DLD1 (cell line): ENCODE measurements at regions not wholly inside any gene's neighbourhood (a gene's known extent, or its start where the extent isn't known, plus 50 kb on each side); places are given as distances from the start of the nearest gene placed in this dataset.

Source experiments
- in situ Hi-C: cut with HindIII; loops from 2 replicates; pipeline ENCODE4 v1.10.0; 2017; ENCODE audit warnings: low sequenced_read_pairs

DNA sequence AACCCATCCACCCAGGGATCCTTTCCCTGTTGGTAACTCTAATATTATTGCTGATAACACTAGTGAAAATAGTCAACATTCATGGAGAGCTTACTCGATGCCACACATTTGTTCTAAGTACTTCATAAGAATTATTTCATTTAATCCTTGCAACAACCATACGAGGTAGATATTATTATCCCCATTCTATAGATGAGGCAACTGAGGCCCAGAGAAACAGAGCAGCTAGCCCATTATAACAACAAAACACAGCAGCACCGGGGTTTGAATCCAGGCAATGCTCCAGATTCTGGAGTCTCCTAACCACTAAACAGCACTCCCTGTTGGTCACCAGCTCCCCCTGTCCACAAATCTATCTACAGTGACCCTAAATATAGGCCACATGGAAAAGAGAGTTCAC, 90.4 kb upstream of the PKDCC start:
- in situ Hi-C loops, result no loop called here

DNA sequence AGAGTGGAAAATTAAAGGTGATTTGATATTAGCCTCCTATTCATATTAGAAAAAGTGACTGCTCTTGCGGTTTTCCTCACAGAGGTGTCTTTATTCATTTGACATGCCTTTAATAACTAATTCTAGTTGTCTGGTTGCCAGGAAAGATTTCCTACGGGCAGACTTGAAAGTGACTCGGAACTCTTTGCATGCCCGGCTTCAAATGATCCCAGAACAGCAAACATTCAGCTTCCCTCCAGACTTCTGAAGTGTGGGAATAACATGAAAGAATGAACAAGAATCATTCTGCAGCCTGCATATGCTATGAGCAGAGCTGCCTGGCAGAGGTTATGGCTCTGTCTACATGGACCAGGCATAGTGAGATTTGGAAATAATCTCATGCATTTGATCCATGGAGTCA, 89.6 kb upstream of the PKDCC start:
- in situ Hi-C loops, result no loop called here

DNA sequence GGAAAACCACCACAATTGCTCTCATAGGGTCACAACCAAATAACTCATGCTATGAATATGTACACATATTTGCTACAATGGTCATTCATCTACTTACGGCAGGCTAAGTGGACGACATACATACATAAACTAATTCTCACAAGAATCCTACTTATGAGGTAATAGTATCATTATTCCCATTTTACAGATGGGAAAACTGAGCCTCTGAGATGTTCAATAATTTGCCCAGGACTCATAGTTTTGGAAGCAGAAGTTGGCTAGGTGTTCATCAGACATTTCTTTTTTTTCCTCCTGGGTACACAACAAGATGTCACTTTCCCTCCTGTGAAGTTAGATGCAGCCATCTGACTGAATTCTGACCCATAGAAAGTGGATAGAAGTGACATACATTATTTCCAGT, 89.0 kb upstream of the PKDCC start:
- in situ Hi-C loops, result no loop called here

DNA sequence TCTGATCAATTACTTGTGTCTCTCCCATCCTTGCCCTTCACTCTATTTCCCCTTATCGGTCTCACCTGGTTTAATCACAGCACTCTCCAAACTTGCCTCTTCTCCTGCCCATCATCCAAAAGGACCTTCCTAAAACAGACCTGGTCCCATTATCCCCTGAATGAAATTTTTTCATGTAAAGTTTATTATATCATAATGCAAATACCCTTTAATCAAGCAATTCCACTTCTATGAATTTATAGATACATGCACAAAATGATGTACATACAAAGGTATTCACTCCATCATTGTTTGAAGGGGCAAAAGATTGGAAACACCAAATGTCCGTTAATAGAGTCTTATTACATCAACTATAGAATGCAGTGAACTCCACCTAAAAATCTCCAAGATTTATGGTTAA, 88.1 kb upstream of the PKDCC start:
- in situ Hi-C loops, result no loop called here

DNA sequence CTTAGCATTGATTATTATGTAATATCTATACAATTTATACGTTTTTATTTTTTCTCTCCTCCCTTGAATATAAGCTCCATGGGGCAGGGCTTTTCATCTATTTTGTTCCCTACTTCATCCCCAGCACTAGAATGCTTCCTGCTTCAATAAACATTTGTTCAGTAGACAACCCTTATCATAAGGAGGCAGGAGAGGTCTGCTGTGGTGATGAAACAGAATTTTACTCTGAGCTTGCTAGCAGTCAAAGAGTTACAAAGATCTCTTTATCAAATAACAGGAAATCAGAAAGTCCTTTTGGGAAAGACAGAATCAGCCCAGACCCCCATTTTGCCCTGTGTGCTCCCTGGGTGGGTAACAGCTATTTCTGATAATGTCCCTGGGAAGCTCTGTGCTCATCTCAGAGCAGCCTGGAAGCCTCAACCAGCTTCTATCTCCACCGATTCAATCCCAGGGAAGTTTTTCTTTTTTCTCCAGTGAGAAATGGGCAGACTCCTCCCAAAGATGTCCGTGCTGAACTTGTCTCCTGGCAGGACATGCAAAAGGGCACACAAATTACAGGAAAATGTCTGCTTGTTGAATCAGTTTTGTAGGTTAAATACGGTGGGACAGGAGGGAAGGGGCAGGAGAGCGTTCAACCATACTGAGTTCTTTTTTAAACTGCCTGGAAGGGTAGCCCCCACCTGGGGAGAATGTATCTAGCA, 84.7 kb upstream of the PKDCC start:
- in situ Hi-C loops, result no loop called here

DNA sequence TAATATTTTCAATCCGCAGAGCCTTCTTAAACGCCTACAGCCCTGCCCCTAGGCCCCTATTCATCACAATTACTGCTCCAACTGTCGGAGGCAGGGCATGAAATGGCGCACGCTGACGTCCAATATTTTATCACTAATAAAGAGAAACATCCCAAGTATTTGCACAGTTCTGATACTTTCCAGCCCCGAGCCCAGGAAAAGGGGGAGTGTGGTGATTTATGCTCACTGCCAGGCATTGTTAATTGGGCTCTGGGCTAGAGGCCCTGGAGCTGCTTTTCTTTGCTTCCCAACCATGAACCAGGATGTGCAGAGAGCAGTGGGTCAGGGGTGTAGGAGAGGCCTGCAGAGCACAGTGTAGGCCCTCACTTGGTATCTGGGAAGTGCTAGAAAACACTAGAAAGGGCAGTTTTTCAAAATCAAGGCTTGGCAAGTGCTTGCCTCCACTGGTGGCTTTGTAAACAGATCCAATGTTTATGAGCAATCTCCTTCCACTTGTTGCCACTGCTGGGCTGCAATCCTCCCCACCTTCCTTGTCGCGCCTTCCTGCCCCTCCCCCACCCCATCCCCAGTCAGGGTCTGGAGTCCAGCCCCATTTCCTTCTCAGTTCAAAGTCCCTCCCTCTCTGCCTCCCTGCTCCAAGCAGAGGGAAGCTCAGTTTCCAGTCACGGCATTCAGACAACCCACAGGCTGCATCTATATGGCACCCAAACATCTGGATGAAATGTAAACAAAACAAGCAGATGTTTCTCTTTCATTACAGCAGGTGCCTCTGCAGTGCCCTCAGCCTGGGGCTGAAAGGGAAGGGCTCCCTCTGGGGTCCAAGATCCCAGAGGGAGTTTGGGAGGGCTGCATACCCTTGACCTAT, 83.9 kb upstream of the PKDCC start:
- in situ Hi-C loops, result no loop called here

DNA sequence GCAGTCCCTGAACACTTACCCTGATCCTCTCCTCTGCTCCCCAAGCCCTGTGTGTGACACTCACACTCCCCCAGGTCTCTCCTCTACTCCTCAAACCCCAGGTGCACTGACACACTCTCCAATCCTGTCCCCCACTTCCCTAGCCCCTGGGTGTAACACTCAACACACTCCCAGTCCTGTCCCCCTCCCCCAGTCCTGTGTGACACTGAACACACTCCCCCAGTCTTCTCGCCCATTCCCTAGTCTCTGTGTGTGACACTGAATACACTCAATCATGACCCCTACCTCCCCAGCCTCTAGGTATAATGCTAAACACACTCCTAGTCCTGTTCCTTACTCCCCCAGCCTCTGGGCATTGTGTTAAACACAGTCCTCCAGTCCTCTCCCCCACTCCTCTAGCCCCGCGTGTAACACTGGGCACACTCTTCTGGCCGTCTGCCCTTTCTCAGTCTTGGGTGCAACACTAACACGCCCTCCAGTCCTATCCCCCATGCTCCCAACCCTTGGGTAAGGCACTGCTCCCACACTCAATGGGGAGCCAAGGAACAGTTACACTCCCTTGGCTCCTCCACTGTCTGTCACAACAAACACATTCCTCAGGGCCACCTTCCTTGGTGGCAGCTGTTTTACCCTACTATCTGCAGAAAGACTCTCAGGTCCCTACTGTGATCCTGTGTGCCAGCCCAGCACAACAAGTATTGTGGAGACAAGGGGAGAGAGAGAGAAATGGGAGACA, 82.5 kb upstream of the PKDCC start:
- in situ Hi-C loops, result no loop called here

DNA sequence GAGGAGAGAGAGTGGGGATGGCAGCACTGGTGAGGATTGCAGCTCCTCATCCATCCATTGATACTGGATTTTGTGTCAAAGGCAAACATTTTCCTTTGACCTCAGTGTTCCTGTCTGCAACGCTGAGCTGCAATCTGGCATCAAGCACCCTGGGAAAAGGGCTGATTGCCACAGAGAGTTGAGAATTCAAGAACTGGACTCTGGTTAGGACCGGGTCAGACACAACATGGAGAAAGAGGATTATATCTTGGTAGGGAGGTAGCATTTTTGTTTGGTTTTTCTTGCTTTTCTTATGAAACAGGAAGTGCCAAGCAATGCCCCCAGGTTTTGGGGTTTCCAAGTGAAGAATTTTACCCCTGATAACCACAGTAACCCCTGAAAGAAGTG, 81.9 kb upstream of the PKDCC start:
- in situ Hi-C loops, result no loop called here

DNA sequence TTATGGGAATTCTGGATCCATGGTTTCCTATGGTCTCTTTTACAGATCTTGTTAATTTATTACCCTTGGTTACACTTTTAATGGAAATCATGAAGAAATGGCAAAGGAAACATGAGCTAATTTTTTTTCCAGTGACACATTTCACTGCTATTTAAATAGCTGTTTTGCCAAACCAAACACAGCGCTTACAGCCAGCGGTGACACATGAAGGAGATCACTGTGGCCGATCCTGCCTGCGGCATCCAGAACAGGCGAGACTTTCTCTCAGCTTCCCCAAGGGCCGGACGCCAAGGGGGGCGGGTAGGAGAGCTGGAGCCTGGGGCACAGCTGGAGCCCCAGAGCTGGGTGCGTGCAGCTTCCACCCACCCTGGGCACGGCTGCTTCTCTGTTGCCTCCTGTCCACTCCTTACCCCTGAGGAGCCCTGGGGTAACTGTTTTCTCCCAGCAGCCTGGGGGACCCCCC, 81.4 kb upstream of the PKDCC start:
- in situ Hi-C loops, result no loop called here

DNA sequence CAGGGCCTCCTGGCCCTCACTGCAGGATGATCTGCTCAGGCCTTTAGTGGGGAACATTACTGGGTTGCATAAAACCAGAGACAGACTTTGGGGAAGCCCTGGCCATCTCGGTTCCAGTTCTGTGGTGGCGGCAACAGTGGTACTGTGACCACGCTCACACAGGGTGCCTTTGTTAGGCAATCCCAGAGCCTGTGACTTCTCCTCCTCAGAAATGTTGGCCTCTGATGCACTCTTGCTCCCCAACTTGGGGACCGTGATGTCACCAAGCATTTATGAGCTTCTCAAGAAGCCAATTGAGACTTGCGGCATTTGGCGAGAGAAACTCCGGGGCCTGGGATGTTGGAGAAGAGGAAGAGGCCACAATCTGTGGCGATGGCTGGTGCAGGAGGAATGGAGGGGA, 80.9 kb upstream of the PKDCC start:
- in situ Hi-C loops, result no loop called here

DNA sequence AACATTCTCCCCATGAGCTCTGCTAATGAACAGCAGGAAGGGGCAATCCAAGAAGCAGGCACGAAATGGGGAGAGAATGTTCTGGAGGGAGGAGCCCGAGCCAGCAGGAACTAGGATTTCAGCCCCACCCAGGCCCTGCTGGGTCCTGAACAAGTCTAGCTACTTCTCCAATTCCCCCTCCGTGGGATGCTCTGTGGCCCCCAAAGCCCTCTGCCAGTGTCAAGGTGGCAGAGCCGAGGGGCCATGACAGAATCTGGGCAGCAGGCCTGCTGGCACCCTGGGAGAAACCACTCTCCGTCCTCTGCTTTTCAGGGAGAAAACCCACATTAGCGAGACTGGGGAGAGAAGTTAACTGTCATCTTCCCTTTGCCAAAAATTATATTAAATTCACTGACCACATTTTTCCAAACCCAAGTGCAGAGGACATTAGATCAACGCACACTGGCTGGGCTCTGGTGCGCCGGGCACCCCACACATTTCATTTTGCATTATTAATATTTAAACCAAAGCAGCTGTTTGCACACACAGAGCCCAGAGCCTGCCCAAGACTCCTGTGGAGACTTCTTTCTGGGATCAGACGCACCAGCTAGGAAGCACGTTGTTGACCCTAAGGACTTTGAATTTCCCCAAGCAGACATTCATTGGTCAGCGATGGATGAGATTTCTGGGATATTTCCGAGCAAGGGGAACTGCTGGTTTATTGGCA, 80.2 kb upstream of the PKDCC start:
- in situ Hi-C loops, result no loop called here

DNA sequence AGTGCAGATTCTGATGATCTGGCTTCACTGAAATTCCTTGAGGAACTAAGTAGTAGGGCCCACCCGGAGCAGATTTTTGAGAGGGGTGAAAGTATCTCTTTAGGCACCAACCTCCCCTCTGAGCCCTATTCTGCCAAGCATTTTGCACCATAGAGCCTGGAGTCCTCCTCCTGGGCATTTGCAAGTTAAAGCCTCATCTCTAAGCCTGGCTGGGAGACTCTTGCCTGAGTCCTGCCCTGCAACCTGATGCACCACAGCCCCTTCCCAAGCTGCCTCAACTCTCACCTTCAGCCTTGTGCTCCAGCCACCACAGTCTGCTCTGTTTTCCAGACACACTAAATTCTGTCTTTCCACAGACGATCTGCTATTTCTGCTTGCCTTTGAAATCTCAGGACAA, 79.6 kb upstream of the PKDCC start:
- in situ Hi-C loops, result no loop called here

DNA sequence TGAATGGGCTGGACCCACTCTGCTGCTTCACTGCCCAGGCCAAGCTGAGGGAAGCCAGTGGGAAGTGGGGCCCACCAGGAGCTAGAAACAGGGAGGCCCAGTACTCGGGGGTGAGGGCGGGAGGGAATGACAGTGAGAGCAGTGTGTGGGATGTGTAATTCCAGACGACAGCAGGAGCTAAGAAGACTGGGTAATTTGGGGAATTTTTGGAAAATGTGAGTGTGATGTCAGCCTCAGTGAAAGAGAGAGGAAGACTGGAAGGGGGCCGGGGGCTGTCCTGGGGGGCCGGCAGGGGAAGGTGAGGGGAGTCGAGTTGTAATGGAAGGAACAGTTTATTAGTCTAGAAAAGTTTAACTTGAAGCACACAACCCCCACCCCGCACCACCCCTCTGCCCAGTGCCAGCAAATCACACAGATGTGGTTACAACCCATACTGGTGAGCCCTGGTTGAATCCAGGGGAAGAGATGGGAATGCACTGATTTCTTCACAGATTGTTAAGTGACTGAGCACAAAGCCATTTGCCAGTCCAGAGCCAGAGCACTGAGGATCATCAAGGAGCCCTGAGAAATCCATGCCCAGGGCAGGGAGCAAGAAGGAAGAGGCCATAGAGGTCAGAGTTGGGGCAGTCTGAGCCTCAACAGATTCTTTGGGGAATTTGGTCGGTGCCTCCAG, 76.7 kb upstream of the PKDCC start:
- in situ Hi-C loops, result no loop called here

DNA sequence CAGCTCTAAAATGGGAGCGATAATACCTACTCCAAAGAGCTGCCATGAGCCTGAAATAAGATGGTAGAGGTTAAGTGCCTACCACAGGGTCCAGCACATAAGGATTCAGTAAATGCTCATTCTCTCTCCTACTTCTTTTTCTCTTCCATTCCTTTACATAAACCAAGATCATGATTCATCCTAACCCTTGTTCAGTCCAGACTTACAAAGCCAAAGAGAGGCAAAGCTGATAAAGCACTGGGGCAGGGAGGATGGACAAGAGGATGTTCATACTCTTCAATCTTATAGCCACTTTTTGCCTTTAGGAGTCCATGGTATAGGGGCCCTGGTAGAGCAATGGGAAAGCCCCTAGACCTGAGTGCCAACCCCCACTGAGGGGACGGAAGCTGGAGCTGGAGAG, 75.6 kb upstream of the PKDCC start:
- in situ Hi-C loops, result no loop called here

DNA sequence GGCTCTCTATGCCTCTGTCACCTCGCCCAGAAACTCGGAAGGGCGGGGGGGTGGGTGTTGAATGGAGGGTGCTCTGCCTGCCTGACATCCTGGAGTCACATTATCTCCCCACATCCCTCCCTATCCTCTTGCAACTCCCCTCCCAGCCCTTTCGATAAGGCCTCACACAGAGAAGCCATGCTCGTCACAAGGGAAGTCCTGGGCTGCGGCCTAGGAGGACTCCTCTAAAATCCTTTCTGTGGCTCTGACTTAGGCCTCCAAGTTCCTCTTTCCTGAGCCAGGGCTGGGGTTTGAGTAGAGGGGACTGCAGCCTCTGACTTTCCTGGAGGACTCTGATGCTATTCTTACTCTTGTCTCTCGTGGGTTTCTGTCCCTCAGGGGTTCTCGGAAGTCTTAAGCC, 75.0 kb upstream of the PKDCC start:
- in situ Hi-C loops, result no loop called here

DNA sequence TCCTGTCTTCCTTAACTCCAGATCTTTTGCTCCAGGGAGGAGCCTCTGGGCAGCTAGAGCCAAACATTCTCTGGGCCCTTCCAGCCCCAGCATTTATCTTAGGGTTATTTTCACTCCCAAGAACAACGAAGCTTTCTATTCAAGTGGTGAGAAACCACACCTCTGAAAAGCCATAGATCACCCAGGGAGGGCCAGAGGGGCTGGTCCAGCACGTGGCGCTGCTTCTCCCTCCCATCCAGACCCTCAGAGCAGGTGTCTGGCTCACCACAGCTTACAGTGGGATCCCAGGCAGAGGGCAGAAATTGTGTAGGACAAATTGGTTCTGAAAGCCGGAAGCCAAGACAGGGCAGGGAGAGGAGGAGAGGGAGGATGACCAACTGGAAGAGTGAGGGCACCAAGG, 74.0 kb upstream of the PKDCC start:
- in situ Hi-C loops, result no loop called here

DNA sequence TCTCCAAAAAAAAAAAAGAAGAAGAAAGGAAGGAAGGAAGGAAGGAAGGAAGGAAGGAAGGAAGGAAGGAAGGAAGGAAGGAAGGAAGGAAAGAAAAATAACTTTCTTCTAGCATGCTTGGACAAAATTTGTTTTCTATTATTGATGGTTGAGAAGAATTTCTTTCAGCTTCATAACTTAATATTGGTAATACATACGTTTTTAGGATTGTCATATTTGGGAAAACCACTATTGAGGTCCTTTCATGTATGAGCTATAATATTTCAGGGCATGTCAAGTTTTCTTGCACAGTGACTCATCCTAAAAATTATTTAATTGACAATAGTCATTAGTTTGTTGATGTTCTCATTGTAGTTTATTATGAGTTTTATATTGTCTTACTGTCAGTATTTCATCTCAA, 66.4 kb upstream of the PKDCC start:
- in situ Hi-C loops, result no loop called here

DNA sequence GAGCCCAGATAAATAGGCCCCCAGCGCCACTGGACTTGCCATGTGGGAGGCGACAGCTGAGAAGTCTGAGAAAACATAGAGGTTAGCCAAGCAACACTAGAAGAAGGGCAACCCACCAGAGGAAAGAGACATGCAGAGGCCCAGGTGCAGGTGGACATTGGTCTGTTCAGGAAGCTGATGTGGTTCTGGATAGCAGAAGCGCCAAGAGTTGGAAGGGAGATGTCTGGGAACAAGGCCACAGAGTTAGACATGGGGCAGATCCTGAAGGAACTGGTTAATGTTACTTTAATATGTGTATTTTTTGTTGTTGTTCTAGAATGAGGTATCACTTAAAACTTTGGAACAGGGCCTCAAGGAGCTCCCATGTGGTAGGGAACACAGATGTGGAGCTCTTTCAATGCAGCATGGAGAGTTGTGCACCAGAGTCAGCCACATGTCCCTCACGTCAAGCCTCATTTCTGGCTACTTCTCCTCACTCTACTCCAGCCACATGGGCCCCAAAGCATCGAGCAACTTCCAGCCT, 62.2 kb upstream of the PKDCC start:
- in situ Hi-C loops, result loop anchor here (5.0 kb wide), 1 partner anchor 37 kb away; no protein-coding TSS in a partner anchor

DNA sequence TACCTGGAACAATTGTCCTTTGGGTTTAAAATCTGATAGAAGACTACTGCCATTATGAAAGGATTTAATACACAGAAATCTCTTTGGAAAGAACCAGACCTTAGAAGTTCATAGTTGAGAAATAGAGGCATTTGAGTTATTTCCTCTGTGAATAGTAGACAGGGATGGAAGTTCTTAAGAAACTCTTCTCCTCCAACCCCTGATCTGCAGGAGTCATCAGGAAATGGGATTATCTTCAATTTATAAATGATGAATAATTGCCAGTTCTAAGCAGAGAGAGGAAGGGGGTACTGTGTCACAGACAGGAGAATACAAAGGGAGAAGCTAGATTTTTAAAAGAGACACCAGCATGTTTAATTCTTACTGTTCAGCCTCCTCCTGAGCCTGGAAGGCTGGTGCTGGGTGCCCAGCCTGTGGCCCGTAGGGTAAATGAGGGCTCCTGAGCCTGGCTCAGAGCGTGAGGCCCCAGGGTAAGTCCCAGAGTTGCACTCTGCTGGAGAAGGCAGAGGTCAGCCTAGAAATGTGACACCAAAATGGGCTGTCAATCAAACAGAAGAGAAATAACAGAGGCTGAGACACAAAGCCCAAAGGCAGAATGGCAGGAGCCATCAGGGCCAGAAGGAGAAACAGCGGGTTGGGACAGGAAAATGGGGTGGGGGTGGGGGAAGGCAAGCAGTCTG, 58.2 kb upstream of the PKDCC start:
- in situ Hi-C loops, result loop anchor here (5.0 kb wide), 1 partner anchor 33 kb away; no protein-coding TSS in a partner anchor

DNA sequence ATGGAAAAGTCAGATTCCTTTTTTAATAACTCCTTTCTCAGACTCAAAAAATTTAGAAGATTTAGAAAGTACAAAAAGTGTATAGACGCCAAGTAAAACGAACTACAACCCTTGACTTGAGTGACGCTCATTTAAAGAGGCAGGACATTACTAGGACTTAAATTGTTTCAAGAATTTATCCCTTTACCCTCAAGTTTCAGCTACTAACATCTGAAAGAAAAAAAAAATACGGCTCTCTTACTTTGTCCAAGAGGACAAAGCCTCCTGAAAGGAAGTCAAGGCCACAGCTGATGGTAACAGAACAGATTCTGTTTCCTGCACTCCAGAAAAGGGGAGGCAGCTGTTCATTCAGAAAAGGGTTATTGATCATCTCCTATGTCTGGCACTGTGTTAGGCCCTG, 57.6 kb upstream of the PKDCC start:
- in situ Hi-C loops, result no loop called here
